HL-60 (cell line): ENCODE measurements at regions not wholly inside any gene's neighbourhood (a gene's known extent, or its start where the extent isn't known, plus 50 kb on each side); places are given as distances from the start of the nearest gene placed in this dataset.

Experiments used
- CTCF ChIP-seq: IDR thresholded peaks from one replicate; pipeline ENCODE4 v1.5.1; 2011; ENCODE audit warnings: low read length, control low read depth, inconsistent platforms; ENCODE audit not compliant: insufficient read depth
- POLR2AphosphoS5 ChIP-seq: IDR thresholded peaks from 2 replicates; pipeline ENCODE4 v1.6.1; 2012; ENCODE audit warnings: low read depth

GRCh38 chr11:70503468-70504221 lies 105.3 kb downstream of the CTTN start:
- TF ChIP-seq POLR2AphosphoS5 = no peak
- no peak for TF ChIP-seq CTCF
